CD14-positive monocyte (primary cell): ENCODE measurements at regions not wholly inside any gene's neighbourhood (a gene's known extent, or its start where the extent isn't known, plus 50 kb on each side); places are given as distances from the start of the nearest gene placed in this dataset.

ENCODE experiments used
- DNase-seq, 3 donors: peaks; one replicate each; pipeline ENCODE4 v3.0.0-alpha.2; 2011 to 2022
- H2AFZ ChIP-seq: 2 replicates; pipeline ENCODE4 v1.6.0; 2012; ENCODE audit warnings: mild to moderate bottlenecking, low read depth, low read length, inconsistent platforms; ENCODE audit not compliant: insufficient read depth, poor library complexity, severe bottlenecking
- H3K27ac ChIP-seq, 2 donors: 1 replicate in 1 of 2; 2 replicates in 1 of 2; pipeline ENCODE4 v1.5.1; 2012 to 2013; ENCODE audit warnings: low read length in 2 of 2, control low read depth in 1 of 2, inconsistent platforms in 1 of 2, low read depth in 1 of 2, mild to moderate bottlenecking in 1 of 2
- H3K27me3 ChIP-seq, 2 donors: one replicate each; pipeline versions ENCODE4 v1.6.0 to v1.6.1; 2011 to 2013; ENCODE audit warnings: low read length in 2 of 2; ENCODE audit not compliant: control insufficient read depth in 2 of 2, insufficient read depth in 2 of 2
- H3K36me3 ChIP-seq, 2 donors: replicated peaks in 1 of 2; 1 replicate in 1 of 2; 2 replicates in 1 of 2; pipeline versions ENCODE4 v1.5.1 to v1.6.1; 2012 to 2013; ENCODE audit warnings: low read length in 2 of 2, control low read depth in 1 of 2, inconsistent platforms in 1 of 2, mild to moderate bottlenecking in 1 of 2; ENCODE audit not compliant: insufficient read depth in 2 of 2, control insufficient read depth in 1 of 2
- H3K4me1 ChIP-seq, 2 donors: 1 replicate in 1 of 2; 2 replicates in 1 of 2; pipeline versions ENCODE4 v1.5.1 to v1.6.1; 2012 to 2013; ENCODE audit warnings: low read length in 2 of 2, control low read depth in 1 of 2, inconsistent platforms in 1 of 2, mild to moderate bottlenecking in 1 of 2, moderate library complexity in 1 of 2; ENCODE audit not compliant: insufficient read depth in 2 of 2, control insufficient read depth in 1 of 2
- H3K4me2 ChIP-seq: replicated peaks from 2 replicates; pipeline ENCODE3; 2012; ENCODE audit warnings: low read length, moderate library complexity, mild to moderate bottlenecking; ENCODE audit not compliant: poor library complexity, severe bottlenecking; ENCODE audit errors: extremely low read depth
- H3K4me3 ChIP-seq, 3 experiments: fragments of 200-600 bp in 1 of 3; sonication (generic) in 1 of 3; replicated peaks in 1 of 3; 1 replicate in 2 of 3; 2 replicates in 1 of 3; pipeline ENCODE4 v1.5.1; 2011 to 2013; ENCODE audit warnings: low read length in 3 of 3, mild to moderate bottlenecking in 3 of 3, control low read depth in 2 of 3, low read depth in 2 of 3, inconsistent platforms in 1 of 3, moderate library complexity in 1 of 3
- H3K79me2 ChIP-seq: 2 replicates; pipeline ENCODE4 v1.6.0; 2012; ENCODE audit warnings: mild to moderate bottlenecking, control low read depth, inconsistent platforms, low read length, moderate library complexity; ENCODE audit not compliant: insufficient read depth
- H3K9ac ChIP-seq: 2 replicates; pipeline ENCODE4 v1.6.0; 2017; ENCODE audit warnings: low read length, mild to moderate bottlenecking; ENCODE audit not compliant: insufficient read depth, poor library complexity, severe bottlenecking
- H3K9me3 ChIP-seq, 2 donors: replicated peaks in 1 of 2; 1 replicate in 1 of 2; 2 replicates in 1 of 2; pipeline versions ENCODE4 v1.5.1 to v1.6.1; 2012 to 2013; ENCODE audit warnings: low read length in 2 of 2, control low read depth in 1 of 2; ENCODE audit not compliant: control insufficient read depth in 1 of 2, insufficient read depth in 1 of 2
- H4K20me1 ChIP-seq: 2 replicates; pipeline ENCODE4 v1.6.0; 2012; ENCODE audit warnings: mild to moderate bottlenecking, low read length, control low read depth, moderate library complexity; ENCODE audit not compliant: insufficient read depth
- H3K27ac Mint-ChIP-seq, 7 donors: one replicate each; pipeline ENCODE4 v1.8.0; 2020; ENCODE audit warnings: mild to moderate bottlenecking in 7 of 7, mixed read lengths in 7 of 7, moderate library complexity in 6 of 7, inconsistent platforms in 2 of 7
- H3K27me3 Mint-ChIP-seq, 3 donors: one replicate each; pipeline ENCODE4 v1.8.0; 2021 to 2022; ENCODE audit warnings: low read depth in 3 of 3, mild to moderate bottlenecking in 3 of 3, mixed read lengths in 3 of 3, moderate library complexity in 3 of 3, inconsistent platforms in 1 of 3
- H3K36me3 Mint-ChIP-seq, 2 donors: one replicate each; pipeline ENCODE4 v1.8.0; 2020; ENCODE audit warnings: mixed read lengths in 2 of 2, inconsistent platforms in 1 of 2, mild to moderate bottlenecking in 1 of 2
- H3K4me1 Mint-ChIP-seq: one replicate; pipeline ENCODE4 v1.8.0; 2020; ENCODE audit warnings: mild to moderate bottlenecking, mixed read lengths
- H3K4me3 Mint-ChIP-seq, 2 donors: one replicate each; pipeline ENCODE4 v1.8.0; 2020; ENCODE audit warnings: mild to moderate bottlenecking in 2 of 2, mixed read lengths in 2 of 2, moderate library complexity in 1 of 2
- H3K9me3 Mint-ChIP-seq, 7 donors: one replicate each; pipeline ENCODE4 v1.8.0; 2020 to 2022; ENCODE audit warnings: mixed read lengths in 7 of 7, mild to moderate bottlenecking in 6 of 7, moderate library complexity in 6 of 7, inconsistent platforms in 2 of 7
- WGBS: methylation state at CpG from one replicate; pipeline ENCODE4 v1.1.5; 2013; ENCODE audit warnings: missing lambda C conversion rate; ENCODE audit not compliant: insufficient coverage; 5-methylcytosine and 5-hydroxymethylcytosine counted together
- intact Hi-C, 2 donors: fragments of 100-400 bp; cut with micrococcal nuclease; formaldehyde crosslinking; loops; one replicate each; pipeline versions ENCODE4 v1.15.0 to v1.15.1; 2023
- TF ChIP-seq, protein P1 (sequence below): fragments of 200-600 bp; IDR thresholded peaks from one replicate; pipeline ENCODE4 v1.8.0; 2022; ENCODE audit warnings: antibody characterized with exemption, mild to moderate bottlenecking

GRCh38 chr2:120442541-120442922, 96.6 kb downstream of the INHBB start:
- Histone ChIP-seq H3K4me1 (no peaks in the 10 kb centered on the region), H2AFZ (no peak overlapping the region), H4K20me1 (no peaks in the 10 kb centered on the region), H3K36me3 (no peaks in the 10 kb centered on the region), H3K4me2 (no peak overlapping the region), H3K79me2 (no peaks in the 10 kb centered on the region), H3K27me3 (peaks cover 28 to 59% of the 10 kb centered on the region in 2 donors), H3K9me3 (peaks cover 0 to 11% of the 10 kb centered on the region in 2 donors), H3K9ac (no peak overlapping the region), H3K4me3 (no peak overlapping the region), H3K27ac (no peak overlapping the region)
- Mint-ChIP-seq H3K36me3 (no peaks in the 10 kb centered on the region), H3K4me3 (peak overlapping the region in 1 of 2 donors; percentile 80), H3K4me1 (no peaks in the 10 kb centered on the region), H3K27me3 (peaks cover 51 to 67% (median 60%) of the 10 kb centered on the region in 3 donors), H3K9me3 (peaks cover 0 to 4% (median 0%) of the 10 kb centered on the region in 7 donors), H3K27ac (no peak overlapping the region)
- WGBS = 3% methylated on average over 15 of the region's 16 CpGs
- DNase-seq = no peak
- intact Hi-C loops = no loop called here
- TF ChIP-seq, protein P1, sequence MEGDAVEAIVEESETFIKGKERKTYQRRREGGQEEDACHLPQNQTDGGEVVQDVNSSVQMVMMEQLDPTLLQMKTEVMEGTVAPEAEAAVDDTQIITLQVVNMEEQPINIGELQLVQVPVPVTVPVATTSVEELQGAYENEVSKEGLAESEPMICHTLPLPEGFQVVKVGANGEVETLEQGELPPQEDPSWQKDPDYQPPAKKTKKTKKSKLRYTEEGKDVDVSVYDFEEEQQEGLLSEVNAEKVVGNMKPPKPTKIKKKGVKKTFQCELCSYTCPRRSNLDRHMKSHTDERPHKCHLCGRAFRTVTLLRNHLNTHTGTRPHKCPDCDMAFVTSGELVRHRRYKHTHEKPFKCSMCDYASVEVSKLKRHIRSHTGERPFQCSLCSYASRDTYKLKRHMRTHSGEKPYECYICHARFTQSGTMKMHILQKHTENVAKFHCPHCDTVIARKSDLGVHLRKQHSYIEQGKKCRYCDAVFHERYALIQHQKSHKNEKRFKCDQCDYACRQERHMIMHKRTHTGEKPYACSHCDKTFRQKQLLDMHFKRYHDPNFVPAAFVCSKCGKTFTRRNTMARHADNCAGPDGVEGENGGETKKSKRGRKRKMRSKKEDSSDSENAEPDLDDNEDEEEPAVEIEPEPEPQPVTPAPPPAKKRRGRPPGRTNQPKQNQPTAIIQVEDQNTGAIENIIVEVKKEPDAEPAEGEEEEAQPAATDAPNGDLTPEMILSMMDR = no peak

- Mint-ChIP-seq H3K27ac (no peak overlapping the region), H3K36me3 (no peaks in the 10 kb centered on the region), H3K9me3 (peaks cover 0 to 4% (median 0%) of the 10 kb centered on the region in 7 donors), H3K4me1 (no peaks in the 10 kb centered on the region), H3K27me3 (peaks cover 49 to 63% (median 60%) of the 10 kb centered on the region in 3 donors), H3K4me3 (peak overlapping the region in 1 of 2 donors; percentile 84)
- Histone ChIP-seq H3K36me3 (no peaks in the 10 kb centered on the region), H3K27ac (no peak overlapping the region), H3K9ac (no peak overlapping the region), H4K20me1 (no peaks in the 10 kb centered on the region), H3K4me2 (no peak overlapping the region), H3K79me2 (no peaks in the 10 kb centered on the region), H3K4me1 (no peaks in the 10 kb centered on the region), H3K9me3 (peaks cover 0 to 11% of the 10 kb centered on the region in 2 donors), H3K27me3 (peaks cover 28 to 59% of the 10 kb centered on the region in 2 donors), H2AFZ (no peak overlapping the region), H3K4me3 (no peak overlapping the region)
- no peak for DNase-seq
- 8% methylated on average over 50 of the region's 50 CpGs for WGBS
- intact Hi-C loops = no loop called here
- TF ChIP-seq, protein P1 = no peak
Observed at GRCh38 chr2:120442923-120443571, 97.1 kb downstream of the INHBB start.
